ENCODE measurements at regions not wholly inside any gene's neighbourhood (a gene's known extent, or its start where the extent isn't known, plus 50 kb on each side); places are given as distances from the start of the nearest gene placed in this dataset.
A peak's percentile ranks its signal among the peaks of the same experiment; 100 is the strongest.

DNA sequence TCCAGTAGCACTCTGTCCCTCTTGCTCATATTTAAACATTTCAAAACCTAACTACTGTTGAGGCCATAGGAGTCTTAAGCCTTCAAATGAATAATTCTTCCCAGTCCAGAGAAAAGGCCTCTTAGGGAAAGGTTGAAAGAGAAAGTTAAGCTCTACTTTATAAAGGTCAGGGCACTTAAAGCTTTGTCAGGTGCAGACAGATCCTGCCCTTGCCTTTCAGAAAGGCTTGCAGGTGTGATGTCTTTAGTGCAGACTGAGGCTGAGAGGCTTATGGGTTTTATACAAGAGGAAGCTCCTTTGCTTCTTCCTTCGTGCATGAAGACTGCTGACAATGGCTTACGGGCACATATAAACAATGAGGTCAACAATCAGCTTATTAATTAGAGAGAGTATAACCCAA is 105.0 kb upstream of the LINC00305 start:
- DNase-seq (ENCODE audit: low read depth), result no peak

DNA sequence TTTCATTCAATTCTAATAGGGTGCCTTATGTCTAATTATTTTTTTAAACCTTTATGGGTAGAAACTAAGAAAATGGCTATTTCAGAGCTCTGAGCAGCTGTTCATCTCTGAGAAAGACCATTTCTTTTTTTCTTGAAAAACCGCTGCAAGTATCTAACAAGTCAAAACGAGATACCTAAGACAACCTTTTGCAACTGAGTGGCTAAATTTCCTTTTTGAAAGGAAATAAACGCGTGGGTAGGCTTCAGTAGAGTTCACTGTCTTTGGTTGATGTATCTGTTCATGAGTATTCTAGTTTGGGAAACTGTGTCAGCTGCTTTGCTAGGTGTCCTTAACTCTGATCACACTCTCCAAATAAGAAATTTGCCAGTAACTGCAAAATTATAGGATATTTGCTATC is 104.3 kb upstream of the LINC00305 start:
- DNase-seq (ENCODE audit: low read depth), result no peak

DNA sequence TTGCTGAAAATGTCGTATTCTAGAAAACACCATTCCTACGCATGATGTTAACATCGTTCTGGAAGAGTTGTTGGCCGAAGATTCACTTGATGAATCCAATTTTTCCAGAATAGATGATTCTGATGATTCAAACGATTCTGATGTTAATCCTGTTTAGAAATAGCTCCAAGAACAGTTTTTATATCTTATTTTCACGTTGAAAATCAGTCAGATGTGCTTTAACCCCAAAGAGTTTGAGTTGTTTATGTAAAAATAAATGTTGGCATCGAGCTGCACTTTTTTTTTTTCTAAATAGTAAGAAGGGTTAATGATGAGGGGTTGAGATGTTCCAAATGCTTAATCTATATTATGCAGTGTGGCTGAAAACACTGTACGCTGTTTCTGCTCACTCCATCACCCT is 99.9 kb upstream of the LINC00305 start:
- DNase-seq (ENCODE audit: low read depth), result no peak

DNA sequence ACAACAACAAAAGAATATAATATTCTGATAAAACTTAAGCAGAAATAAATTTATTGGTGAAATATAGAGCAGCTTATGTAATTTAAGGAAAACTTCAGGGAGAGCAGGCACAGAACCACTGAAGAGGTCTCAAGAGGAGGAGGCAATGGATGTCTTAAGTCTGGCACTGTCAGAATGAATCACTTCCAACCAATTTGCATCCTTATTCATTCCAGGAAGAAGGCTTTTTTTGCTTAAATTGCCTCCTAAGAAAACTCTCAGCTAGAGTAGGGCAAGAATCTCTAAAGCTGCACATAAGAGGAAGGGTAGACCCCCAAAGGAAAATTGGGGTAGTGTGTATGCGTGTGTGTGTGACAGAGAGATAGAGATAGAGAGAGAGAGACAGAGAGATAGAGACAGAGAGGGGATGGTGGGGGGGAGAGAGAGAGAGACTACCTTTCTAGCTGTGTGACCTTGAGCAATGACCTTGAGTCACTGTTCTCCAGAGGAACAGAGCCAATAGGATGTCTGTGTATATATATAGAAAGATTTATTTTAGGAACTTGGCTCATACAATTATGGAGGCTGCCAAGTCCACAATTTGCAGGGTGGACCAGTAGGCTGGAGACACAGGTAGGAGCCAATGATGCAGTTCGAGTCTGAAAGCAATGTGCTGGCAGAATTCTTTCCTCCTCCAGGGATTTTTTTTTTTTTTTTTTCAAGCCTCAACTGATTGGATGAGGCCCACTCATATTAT is 96.4 kb upstream of the LINC00305 start:
- no peak for DNase-seq (ENCODE audit: low read depth)

DNA sequence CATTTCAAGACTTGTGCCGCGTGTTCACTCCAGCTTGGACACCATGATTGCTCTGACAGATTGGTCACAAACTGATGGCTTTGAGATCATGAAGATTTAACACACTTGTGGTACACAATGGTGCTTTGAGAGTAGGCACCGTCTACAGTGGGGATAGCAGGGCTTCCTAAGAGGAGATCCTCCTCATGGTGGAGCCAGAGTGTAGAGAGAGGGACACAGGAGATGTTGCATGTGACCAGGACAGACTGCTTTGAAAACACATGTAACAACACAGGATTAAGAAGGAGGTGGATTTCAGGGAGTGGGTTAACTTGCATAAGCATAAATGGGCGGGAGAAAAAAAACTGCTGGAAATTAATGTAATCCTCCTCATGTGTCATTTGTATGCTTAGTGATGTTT is 95.7 kb upstream of the LINC00305 start:
- DNase-seq (ENCODE audit: low read depth), result no peak

DNA sequence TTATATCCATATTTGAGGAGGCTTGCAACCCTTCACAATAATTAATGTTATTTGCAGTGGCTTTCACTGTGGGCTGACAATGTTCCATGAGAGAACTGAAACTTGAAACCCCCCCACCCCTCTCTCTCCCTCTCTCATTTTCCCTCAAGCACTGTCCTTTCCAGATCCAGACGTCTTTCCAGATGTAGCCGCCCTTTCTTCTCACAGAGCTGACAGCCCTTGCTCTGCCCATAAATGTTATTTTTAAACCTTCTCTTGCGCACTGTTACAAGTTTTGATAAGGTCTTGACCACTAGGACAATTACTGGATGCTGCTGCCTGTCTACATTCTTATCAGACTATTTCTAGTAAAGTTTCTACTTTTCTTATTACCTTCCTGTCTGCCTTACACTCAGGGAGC is 91.4 kb upstream of the LINC00305 start:
- DNase-seq (ENCODE audit: low read depth), result no peak

DNA sequence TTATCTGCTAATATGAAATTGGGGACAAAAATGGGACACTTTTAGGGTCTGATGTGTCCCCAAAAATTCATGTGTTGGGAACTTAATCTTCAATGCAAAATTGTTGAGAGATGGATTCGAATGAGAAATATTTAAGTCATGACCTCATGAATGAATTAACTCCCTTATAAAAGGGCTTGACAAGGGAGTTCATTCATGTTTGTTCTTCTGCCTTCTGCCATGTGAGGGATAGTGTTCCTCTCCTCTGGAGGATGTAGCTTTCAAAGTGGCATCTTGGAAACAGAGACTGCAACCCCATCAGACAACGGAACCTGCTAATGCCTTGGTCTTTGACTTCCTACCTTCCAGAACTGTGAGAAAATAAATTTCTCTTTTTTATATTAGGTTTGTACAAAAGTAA is 89.2 kb upstream of the LINC00305 start:
- no peak for DNase-seq (ENCODE audit: low read depth)

DNA sequence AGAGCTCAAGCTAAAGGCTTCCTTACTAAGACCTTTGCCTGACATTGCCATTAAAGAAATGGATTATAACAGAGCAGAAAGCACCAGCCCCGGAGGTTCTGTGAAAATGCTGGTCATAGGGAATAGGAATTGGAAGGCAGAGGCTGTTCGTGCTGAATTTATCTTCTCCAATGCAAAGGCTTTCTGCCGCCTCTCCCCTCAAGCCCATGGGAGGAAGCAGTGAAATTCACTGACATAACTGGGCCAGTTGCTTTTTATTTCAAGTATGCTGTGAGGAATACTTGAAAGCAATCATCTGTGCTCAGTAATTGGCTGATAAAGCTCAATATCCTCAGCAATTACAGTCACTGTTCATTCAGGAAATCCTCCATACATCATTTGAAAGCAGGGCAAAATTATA is 85.4 kb upstream of the LINC00305 start:
- DNase-seq (ENCODE audit: low read depth), result no peak

DNA sequence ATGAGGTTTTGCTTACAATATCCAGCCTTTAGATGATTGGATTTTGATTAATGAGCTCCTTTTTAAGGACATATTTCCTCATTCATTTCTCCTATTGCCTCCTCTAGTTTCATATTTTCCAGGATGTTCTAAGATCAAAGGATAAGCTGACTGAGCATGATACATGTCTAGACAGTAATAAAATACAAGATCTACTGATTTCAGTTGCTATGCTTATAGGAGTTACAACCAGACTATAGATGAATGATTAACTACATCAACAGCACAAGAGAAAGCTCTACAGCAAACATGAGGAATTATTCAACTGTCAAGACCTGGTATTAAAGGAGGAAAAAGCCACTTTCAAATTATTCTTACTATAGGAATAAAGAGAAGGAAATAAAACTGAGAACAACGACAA is 85.0 kb upstream of the LINC00305 start:
- no peak for DNase-seq (ENCODE audit: low read depth)

DNA sequence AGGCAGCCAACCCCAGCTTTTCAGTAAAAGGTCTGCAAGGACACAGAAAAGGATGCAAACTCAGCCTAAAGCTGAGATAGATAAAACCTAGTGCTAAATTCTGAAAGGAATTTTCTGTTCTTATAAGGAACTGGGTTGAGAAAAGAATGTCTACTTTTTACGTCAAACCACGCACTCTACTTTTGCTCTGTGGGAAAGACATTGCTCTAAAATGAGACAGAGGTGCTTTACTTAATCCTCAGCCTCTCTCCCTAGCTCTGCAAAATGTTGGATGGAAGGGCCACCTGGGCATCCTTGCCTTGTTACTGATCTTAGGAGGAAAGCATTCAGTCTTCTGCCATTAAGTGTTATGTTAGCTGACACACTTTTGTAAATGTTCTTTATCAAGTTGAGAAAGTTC is 72.1 kb upstream of the LINC00305 start:
- DNase-seq (ENCODE audit: low read depth), result no peak

DNA sequence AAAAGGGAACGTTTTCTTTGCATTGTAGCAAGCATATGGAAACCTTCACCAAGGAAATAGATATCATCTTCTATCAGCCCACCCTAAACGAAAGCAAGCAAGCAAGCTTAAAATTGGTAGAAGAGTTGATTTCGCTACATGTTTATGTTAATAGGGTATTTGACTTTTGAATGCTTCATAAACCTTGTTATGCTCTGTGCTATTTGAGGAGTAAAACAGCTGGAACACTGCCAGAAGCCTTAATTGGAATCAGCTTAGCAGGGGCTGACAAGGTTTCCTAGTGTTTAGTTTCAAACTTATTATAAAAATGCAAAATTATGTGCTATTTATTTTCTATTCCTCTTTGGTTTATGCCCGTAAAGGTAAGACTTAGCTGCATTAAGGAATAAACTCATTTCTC is 70.6 kb upstream of the LINC00305 start:
- DNase-seq (ENCODE audit: low read depth), result no peak

DNA sequence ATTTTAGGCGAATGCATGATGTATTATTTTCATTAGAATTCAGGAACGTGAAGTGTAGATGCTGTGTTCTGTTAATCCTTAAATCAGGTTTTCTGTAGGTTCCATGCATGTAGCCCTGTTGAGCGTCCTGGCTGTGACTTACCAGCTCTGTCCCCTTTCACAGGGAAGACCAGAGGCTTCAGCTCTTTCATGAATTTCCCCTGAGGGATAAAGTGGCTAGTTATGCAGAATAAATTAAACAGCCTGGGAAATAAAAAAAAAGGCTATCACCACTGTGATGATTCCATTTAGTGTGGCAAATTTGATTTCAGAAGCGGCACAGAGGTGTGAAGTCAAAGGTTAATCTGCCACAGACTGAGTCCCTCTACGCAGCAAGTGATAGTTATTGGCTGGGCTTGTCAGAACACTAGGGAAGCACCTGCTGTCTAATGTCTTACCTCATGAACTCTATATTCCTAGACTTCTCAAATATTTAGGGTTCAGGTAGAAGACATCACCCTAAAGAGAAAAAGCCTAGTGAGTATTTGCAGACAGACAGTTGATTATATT is 61.6 kb upstream of the LINC00305 start:
- no peak for DNase-seq (ENCODE audit: low read depth)

DNA sequence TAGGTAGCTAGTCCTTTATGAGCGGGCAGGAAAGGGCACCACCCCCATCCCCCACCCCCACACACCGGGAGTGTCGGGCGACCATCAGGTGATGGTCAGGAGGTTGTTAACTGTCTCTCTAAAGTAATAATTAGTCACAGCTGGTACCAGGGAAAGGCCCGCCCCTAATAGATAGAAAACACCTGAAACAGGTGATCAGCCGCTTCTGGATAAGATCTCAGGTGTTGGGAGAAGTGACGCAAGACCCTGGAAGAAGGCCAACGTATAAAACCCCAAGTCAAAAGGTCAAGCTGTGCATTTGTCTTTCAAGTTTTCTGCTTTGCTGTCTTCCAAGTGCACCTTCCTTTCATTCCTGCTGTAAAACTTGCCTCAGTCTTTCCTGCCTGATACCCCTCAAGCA is 59.6 kb upstream of the LINC00305 start:
- DNase-seq (ENCODE audit: low read depth), result no peak

DNA sequence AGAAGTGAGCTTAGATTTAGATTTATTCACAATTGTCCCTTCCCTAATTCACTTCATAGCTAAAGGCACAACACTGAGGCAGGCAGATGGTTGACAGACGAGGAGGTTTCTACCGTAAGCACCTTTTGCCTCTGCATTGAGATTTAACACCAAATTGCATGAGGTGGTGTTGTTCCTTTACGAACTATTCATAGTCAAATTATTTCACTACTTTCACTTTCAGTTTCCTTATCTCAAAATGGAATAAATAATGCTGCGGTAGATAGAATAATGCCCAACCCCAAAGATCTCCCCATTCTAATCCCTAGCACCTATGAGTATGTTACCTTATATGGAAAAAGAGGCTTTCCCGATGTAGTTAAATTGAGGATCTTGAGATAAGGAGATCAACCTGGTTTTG is 58.9 kb upstream of the LINC00305 start:
- DNase-seq (ENCODE audit: low read depth), result peak; percentile 9

DNA sequence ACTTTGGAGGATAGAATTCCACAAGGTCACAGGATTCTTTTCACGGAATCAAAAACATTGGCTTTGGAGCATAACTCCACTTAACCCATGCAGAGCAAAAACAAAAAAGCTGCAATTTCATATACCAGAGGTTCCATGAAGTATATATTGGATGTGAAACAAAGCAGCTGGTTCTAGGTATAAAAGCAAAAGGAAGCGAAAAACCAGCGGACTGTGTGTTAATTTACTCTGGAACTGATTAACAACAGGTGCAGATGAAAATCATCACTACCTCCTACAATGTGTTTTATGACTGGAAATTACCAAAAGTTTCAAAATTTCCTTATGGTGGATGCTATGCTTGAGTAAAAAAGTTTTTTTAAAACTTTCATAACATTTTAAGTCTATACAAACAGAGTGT is 54.4 kb upstream of the LINC00305 start:
- no peak for DNase-seq (ENCODE audit: low read depth)

DNA sequence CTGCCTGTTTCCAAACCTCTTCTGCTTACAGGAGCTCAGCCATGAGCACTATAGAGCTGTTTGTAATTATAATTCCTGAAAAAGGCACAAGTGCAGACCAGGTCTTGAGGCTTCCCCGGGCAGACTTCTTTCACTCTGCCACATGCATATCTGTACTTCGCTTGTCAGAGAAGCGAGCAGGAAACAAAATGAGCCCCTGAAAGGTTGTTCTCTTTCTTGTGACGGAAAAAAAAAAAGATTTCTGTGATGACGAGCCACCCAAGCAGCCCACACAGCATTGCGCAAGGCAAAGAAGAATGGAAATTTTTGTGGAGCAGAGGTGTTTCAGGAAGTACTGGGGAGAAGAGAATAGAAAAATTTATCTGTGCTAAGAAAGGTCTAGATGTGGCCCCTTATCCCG is 54.0 kb upstream of the LINC00305 start:
- DNase-seq (ENCODE audit: low read depth), result no peak

DNA sequence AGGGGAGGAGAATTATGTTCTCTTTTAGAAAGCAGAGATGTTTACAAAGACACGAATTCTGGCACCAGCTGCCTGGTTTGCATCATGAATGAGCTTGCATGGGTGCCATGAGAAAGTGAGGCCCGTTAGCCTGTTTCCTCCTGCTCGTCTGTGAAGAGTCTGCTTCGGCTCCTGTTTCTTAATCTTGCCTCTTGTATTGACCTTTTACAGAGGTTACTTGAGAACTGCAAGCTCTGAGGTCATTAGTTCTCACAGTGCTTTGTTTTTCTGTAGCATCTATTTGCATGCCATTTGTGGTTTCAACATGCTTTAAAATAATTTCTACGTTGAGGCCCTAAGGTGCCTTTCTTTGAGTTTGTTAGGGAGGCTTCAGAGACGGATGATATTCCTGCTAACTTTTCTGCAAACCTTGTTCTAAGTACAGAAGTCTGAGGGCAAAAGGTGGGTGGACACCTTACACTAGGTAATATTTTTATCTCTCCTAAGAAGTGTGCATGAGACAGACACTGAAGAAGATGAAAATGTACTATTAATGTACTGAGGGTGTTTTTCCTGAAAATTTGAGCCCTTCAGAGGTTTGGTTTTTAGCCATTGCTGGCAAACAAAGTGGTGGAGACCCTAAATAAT is 53.4 kb upstream of the LINC00305 start:
- DNase-seq (ENCODE audit: low read depth), result no peak

DNA sequence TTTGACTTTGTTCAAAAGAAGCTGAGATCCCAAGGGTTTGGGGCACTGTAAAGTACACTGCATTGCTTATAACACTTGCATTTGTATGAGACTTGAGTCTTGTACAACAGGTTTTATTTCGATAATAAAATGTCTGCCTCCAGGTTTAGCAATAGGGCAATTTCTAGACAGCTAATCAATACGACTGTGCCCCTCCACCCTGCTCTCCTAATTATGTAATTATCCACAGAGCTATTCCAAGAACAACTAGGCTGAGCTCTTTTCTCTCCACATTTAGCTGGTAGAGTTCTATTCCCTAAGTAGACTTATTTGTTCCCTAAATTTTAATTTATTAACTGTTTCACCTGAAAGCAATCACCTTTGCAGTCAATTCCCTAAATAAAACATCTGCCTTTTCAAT is 52.9 kb upstream of the LINC00305 start:
- DNase-seq (ENCODE audit: low read depth), result no peak

DNA sequence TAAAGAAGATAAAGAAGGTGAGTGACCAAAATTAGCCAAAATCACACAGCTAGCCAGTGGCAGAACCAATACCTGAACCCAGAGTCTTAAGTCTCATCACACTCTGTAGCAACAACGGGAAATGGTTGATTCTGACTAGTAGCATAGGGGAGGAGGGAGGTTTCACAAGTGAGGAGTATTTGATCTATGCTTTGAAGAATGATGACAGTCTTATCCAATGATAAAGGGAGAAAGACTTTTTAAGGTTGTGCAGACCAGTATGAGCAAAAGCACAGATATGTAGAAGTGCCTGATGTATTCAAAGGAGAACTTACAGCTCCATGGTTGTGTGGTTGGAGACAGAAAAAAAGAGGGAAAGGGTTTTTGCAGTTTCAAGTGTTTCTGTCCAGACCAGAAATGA is 50.7 kb upstream of the LINC00305 start:
- DNase-seq (ENCODE audit: low read depth), result no peak

All from RPMI7951 (cell line).